Suprapubic skin (tissue), 4 donors: ENCODE measurements at regions not wholly inside any gene's neighbourhood (a gene's known extent, or its start where the extent isn't known, plus 50 kb on each side); places are given as distances from the start of the nearest gene placed in this dataset.

Experiments
- CTCF ChIP-seq, 2 donors: fragments of 200-600 bp in 1 of 2; fragments of 450-650 bp in 1 of 2; sonication (generic) in 1 of 2; IDR thresholded peaks; one replicate each; pipeline ENCODE4 v1.5.1; 2016 to 2019; ENCODE audit warnings: antibody characterized with exemption in 2 of 2, mild to moderate bottlenecking in 1 of 2, moderate library complexity in 1 of 2
- EP300 ChIP-seq: sonication (generic); formaldehyde crosslinking; IDR thresholded peaks from one replicate; pipeline ENCODE4 v1.6.1; 2017; ENCODE audit warnings: antibody characterized with exemption
- POLR2AphosphoS5 ChIP-seq, 3 donors: sonication (generic); formaldehyde crosslinking; IDR thresholded peaks; one replicate each; pipeline ENCODE4 v1.6.1; 2017; ENCODE audit warnings: antibody characterized with exemption in 3 of 3

DNA sequence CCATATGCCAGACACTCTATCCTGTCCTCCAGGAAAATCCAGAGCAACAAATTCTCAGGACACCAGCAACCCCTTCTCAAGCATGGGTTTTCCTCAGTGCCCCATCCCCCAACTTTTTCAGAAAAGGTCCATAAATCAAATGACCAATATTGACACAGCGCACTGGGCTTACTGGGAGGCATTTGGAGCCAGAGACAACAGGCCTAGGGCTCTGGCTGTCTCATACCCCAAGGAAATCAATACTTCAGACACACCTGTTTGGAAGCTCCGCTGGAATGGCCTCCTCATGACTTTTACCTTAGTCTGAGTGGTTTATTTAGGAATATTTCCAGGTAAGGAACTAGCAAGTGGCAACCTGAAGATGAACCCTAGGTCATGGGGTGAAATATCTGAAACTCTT, 66.9 kb upstream of the TNR start:
- TF ChIP-seq CTCF (IDR thresholded peaks at IDR 0.05) (no peak), EP300 (no peak), POLR2AphosphoS5 (IDR thresholded peaks at IDR 0.05) (no peak)
